ENCODE measurements at regions not wholly inside any gene's neighbourhood (a gene's known extent, or its start where the extent isn't known, plus 50 kb on each side); places are given as distances from the start of the nearest gene placed in this dataset.

- TF ChIP-seq YY1 (IDR thresholded peaks at IDR 0.05; ENCODE audit: insufficient read depth, insufficient read length) (no peak), SUZ12 (IDR thresholded peaks at IDR 0.05; ENCODE audit: extremely low read depth, insufficient read depth, insufficient read length) (no peak)
Observed at GRCh38 chr11:109526931-109527330, 104.9 kb downstream of the C11orf87 start.

Measured in NT2/D1 (cell line).